Hepatocyte (in vitro differentiated cells): ENCODE measurements at regions not wholly inside any gene's neighbourhood (a gene's known extent, or its start where the extent isn't known, plus 50 kb on each side); places are given as distances from the start of the nearest gene placed in this dataset.

Experiments
- DNase-seq: peaks from one replicate; pipeline ENCODE4 v3.0.0-alpha.2; 2016; ENCODE audit warnings: low spot score
- H2AFZ ChIP-seq: fragments of 200-600 bp; sonication (generic); 2 replicates; pipeline ENCODE4 v1.6.0; 2016; ENCODE audit warnings: antibody characterized with exemption, mild to moderate bottlenecking
- H3K27ac ChIP-seq: fragments of 200-600 bp; sonication (generic); 2 replicates; pipeline ENCODE4 v1.5.1; 2016; ENCODE audit warnings: mild to moderate bottlenecking
- H3K27me3 ChIP-seq: fragments of 200-600 bp; sonication (generic); 2 replicates; pipeline ENCODE4 v1.6.1; 2016
- H3K36me3 ChIP-seq: fragments of 200-600 bp; sonication (generic); replicated peaks from 2 replicates; pipeline ENCODE4 v1.5.1; 2016; ENCODE audit warnings: low read depth; ENCODE audit not compliant: insufficient read depth
- H3K4me1 ChIP-seq: fragments of 200-600 bp; sonication (generic); 2 replicates; pipeline ENCODE4 v1.5.1; 2016; ENCODE audit warnings: mild to moderate bottlenecking, moderate library complexity; ENCODE audit not compliant: insufficient read depth
- H3K4me2 ChIP-seq: fragments of 200-600 bp; sonication (generic); 2 replicates; pipeline ENCODE4 v1.6.0; 2016
- H3K4me3 ChIP-seq: fragments of 200-600 bp; sonication (generic); 2 replicates; pipeline ENCODE4 v1.5.1; 2016; ENCODE audit warnings: mild to moderate bottlenecking
- H3K79me2 ChIP-seq: fragments of 200-600 bp; sonication (generic); 2 replicates; pipeline ENCODE4 v1.6.0; 2017; ENCODE audit warnings: mild to moderate bottlenecking
- H3K9me2 ChIP-seq: fragments of 200-600 bp; sonication (generic); replicated peaks from 2 replicates; pipeline ENCODE4 v1.6.0; 2017; ENCODE audit warnings: mild to moderate bottlenecking; ENCODE audit not compliant: insufficient read depth
- H3K9me3 ChIP-seq: fragments of 200-600 bp; sonication (generic); 2 replicates; pipeline ENCODE4 v1.5.1; 2016; ENCODE audit warnings: low read depth, mild to moderate bottlenecking
- H4K20me1 ChIP-seq: fragments of 200-600 bp; sonication (generic); 2 replicates; pipeline ENCODE4 v1.6.0; 2016; ENCODE audit warnings: mild to moderate bottlenecking; ENCODE audit not compliant: insufficient read depth, poor library complexity, severe bottlenecking
- CTCF ChIP-seq: fragments of 200-600 bp; sonication (generic); IDR thresholded peaks from 2 replicates; pipeline ENCODE4 v1.5.1; 2016; ENCODE audit warnings: antibody characterized with exemption, mild to moderate bottlenecking; ENCODE audit not compliant: poor library complexity
- EZH2 ChIP-seq: fragments of 200-600 bp; sonication (generic); IDR thresholded peaks from 2 replicates; pipeline ENCODE4 v1.6.1; 2016; ENCODE audit warnings: antibody characterized with exemption, mild to moderate bottlenecking, borderline replicate concordance
- EZH2phosphoT487 ChIP-seq: fragments of 200-600 bp; sonication (generic); IDR thresholded peaks from one replicate; pipeline ENCODE4 v1.6.1; 2018; ENCODE audit warnings: antibody characterized with exemption, mild to moderate bottlenecking, low read depth, moderate library complexity; ENCODE audit not compliant: unreplicated experiment, severe bottlenecking
- WGBS: methylation state at CpG from one replicate; pipeline ENCODE4 v1.1.6; 2016; ENCODE audit warnings: low lambda C conversion rate; ENCODE audit errors: missing lambda C conversion rate; 5-methylcytosine and 5-hydroxymethylcytosine counted together

- Histone ChIP-seq H3K4me3 (no peak overlapping the region), H4K20me1 (no peaks in the 10 kb centered on the region), H3K36me3 (no peaks in the 10 kb centered on the region), H3K27me3 (no peaks in the 10 kb centered on the region), H3K27ac (no peak overlapping the region), H2AFZ (no peak overlapping the region), H3K9me2 (no peaks in the 10 kb centered on the region), H3K9me3 (no peaks in the 10 kb centered on the region), H3K79me2 (no peaks in the 10 kb centered on the region), H3K4me2 (no peak overlapping the region), H3K4me1 (no peaks in the 10 kb centered on the region)
- no peak for DNase-seq
- WGBS = 64% methylated on average over 4 of the region's 4 CpGs
- TF ChIP-seq EZH2 = no peak
- TF ChIP-seq EZH2phosphoT487 = no peak
- no peak for TF ChIP-seq CTCF
Measured at GRCh38 chr11:28684011-28684586, 575.9 kb downstream of the METTL15 start.

- Histone ChIP-seq H3K9me2 (no peaks in the 10 kb centered on the region), H3K4me2 (no peak overlapping the region), H3K9me3 (no peaks in the 10 kb centered on the region), H3K4me1 (no peaks in the 10 kb centered on the region), H3K4me3 (no peak overlapping the region), H3K36me3 (no peaks in the 10 kb centered on the region), H4K20me1 (no peaks in the 10 kb centered on the region), H3K27me3 (no peaks in the 10 kb centered on the region), H3K27ac (no peak overlapping the region), H3K79me2 (no peaks in the 10 kb centered on the region), H2AFZ (no peak overlapping the region)
- 92% methylated on average over 3 of the region's 3 CpGs for WGBS
- TF ChIP-seq EZH2phosphoT487 (no peak), CTCF (no peak), EZH2 (no peak)
- no peak for DNase-seq
Measured at GRCh38 chr11:28679795-28680468, 571.7 kb downstream of the METTL15 start.

GRCh38 chr11:28677721-28678120 lies 569.5 kb downstream of the METTL15 start:
- no peak overlapping the region for H2AFZ ChIP-seq
- no peaks in the 10 kb centered on the region for H4K20me1 ChIP-seq
- H3K27me3 ChIP-seq = no peaks in the 10 kb centered on the region
- H3K36me3 ChIP-seq = no peaks in the 10 kb centered on the region
- H3K9me3 ChIP-seq = no peaks in the 10 kb centered on the region
- H3K9me2 ChIP-seq = no peaks in the 10 kb centered on the region
- WGBS = 100% methylated on average over 1 of the region's 1 CpG
- no peak overlapping the region for H3K4me2 ChIP-seq
- TF ChIP-seq EZH2phosphoT487 (no peak), EZH2 (no peak), CTCF (no peak)
- no peaks in the 10 kb centered on the region for H3K4me1 ChIP-seq
- no peak overlapping the region for H3K27ac ChIP-seq
- H3K79me2 ChIP-seq = no peaks in the 10 kb centered on the region
- H3K4me3 ChIP-seq = no peak overlapping the region
- no peak for DNase-seq
